Neural progenitor cell (in vitro differentiated cells): ENCODE measurements at regions not wholly inside any gene's neighbourhood (a gene's known extent, or its start where the extent isn't known, plus 50 kb on each side); places are given as distances from the start of the nearest gene placed in this dataset.

ENCODE experiments used
- DNase-seq: peaks from one replicate; pipeline ENCODE4 v3.0.0-alpha.2; 2016; ENCODE audit warnings: low spot score
- H2AFZ ChIP-seq: fragments of 200-600 bp; sonication (generic); replicated peaks from 2 replicates; pipeline ENCODE4 v1.6.1; 2016; ENCODE audit warnings: antibody characterized with exemption
- H3F3A ChIP-seq: fragments of 200-600 bp; sonication (generic); 2 replicates; pipeline ENCODE4 v1.6.1; 2016; ENCODE audit warnings: antibody characterized with exemption, low read depth
- H3K27ac ChIP-seq: fragments of 200-600 bp; sonication (generic); 2 replicates; pipeline ENCODE4 v1.5.1; 2016; ENCODE audit warnings: mild to moderate bottlenecking
- H3K27me3 ChIP-seq: fragments of 200-600 bp; sonication (generic); 2 replicates; pipeline ENCODE4 v1.6.1; 2016; ENCODE audit warnings: mild to moderate bottlenecking, moderate library complexity
- H3K36me3 ChIP-seq: fragments of 200-600 bp; sonication (generic); 2 replicates; pipeline ENCODE4 v1.5.1; 2016
- H3K4me1 ChIP-seq: fragments of 200-600 bp; sonication (generic); 2 replicates; pipeline ENCODE4 v1.6.1; 2016; ENCODE audit warnings: mixed run types
- H3K4me2 ChIP-seq: fragments of 200-600 bp; sonication (generic); 2 replicates; pipeline ENCODE4 v1.6.1; 2016
- H3K4me3 ChIP-seq: fragments of 200-600 bp; sonication (generic); 2 replicates; pipeline ENCODE4 v1.5.1; 2016
- H3K79me2 ChIP-seq: fragments of 200-600 bp; sonication (generic); 2 replicates; pipeline ENCODE4 v1.6.1; 2016; ENCODE audit warnings: low read depth
- H3K9ac ChIP-seq: fragments of 200-600 bp; sonication (generic); 2 replicates; pipeline ENCODE4 v1.6.1; 2016
- H3K9me3 ChIP-seq: fragments of 200-600 bp; sonication (generic); 2 replicates; pipeline ENCODE4 v1.5.1; 2016; ENCODE audit warnings: low read depth
- H4K20me1 ChIP-seq: fragments of 200-600 bp; sonication (generic); 2 replicates; pipeline ENCODE4 v1.6.1; 2016; ENCODE audit warnings: low read depth
- H3K27ac Mint-ChIP-seq: 3 replicates; pipeline ENCODE4 v1.8.0; 2021; ENCODE audit warnings: mixed read lengths
- H3K27me3 Mint-ChIP-seq: 2 replicates; pipeline ENCODE4 v1.8.0; 2022; ENCODE audit warnings: low read depth, mild to moderate bottlenecking, inconsistent platforms, moderate library complexity, mixed read lengths; ENCODE audit not compliant: insufficient read depth
- H3K36me3 Mint-ChIP-seq: 3 replicates; pipeline ENCODE4 v1.8.0; 2021; ENCODE audit warnings: mixed read lengths
- H3K4me1 Mint-ChIP-seq: 3 replicates; pipeline ENCODE4 v1.8.0; 2021; ENCODE audit warnings: mixed read lengths
- H3K4me3 Mint-ChIP-seq: 3 replicates; pipeline ENCODE4 v1.8.0; 2021; ENCODE audit warnings: mild to moderate bottlenecking, moderate library complexity, mixed read lengths
- H3K9me3 Mint-ChIP-seq: 3 replicates; pipeline ENCODE4 v1.8.0; 2020; ENCODE audit warnings: mixed read lengths
- EZH2 ChIP-seq: fragments of 200-600 bp; sonication (generic); IDR thresholded peaks from 2 replicates; pipeline ENCODE4 v1.6.1; 2017; ENCODE audit warnings: antibody characterized with exemption, mild to moderate bottlenecking, moderate library complexity
- EZH2phosphoT487 ChIP-seq: fragments of 200-600 bp; sonication (generic); IDR thresholded peaks from 2 replicates; pipeline ENCODE4 v1.6.1; 2017; ENCODE audit warnings: antibody characterized with exemption
- TF ChIP-seq, protein P1 (sequence below): fragments of 200-600 bp; sonication (generic); IDR thresholded peaks from 2 replicates; pipeline ENCODE4 v1.5.1; 2017; ENCODE audit warnings: antibody characterized with exemption, mild to moderate bottlenecking

DNA sequence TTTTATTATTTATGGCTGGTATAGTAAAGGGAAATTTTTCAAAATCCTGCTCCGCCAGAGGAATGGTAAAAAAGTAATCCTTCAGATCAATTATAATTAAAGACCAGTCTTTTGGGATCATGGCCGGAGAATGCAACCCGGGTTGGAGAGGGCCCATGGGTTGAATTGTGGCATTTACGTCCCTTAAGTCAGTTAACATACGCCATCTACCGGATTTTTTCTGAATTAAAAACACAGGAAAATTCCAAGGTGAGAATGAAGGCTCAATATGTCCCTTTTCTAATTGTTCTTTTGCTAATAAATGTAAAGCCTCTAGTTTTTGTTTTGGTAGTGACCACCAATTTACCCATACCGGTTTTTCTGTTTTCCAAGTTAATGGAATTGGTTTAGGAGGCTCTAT is 602.8 kb downstream of the ALG10 start:
- H3K27ac ChIP-seq: no peak overlapping the region
- no peaks in the 10 kb centered on the region for H3F3A ChIP-seq
- no peaks in the 10 kb centered on the region for H3K4me1 Mint-ChIP-seq
- H3K9me3 ChIP-seq: peaks cover 13% of the 10 kb centered on the region
- DNase-seq: no peak
- H3K27me3 Mint-ChIP-seq: peaks cover 3% of the 10 kb centered on the region
- H3K9ac ChIP-seq: no peak overlapping the region
- no peak overlapping the region for H3K4me3 Mint-ChIP-seq
- no peak overlapping the region for H3K4me3 ChIP-seq
- H2AFZ ChIP-seq: no peak overlapping the region
- no peaks in the 10 kb centered on the region for H4K20me1 ChIP-seq
- H3K79me2 ChIP-seq: no peaks in the 10 kb centered on the region
- no peaks in the 10 kb centered on the region for H3K27me3 ChIP-seq
- no peak overlapping the region for H3K27ac Mint-ChIP-seq
- no peaks in the 10 kb centered on the region for H3K36me3 ChIP-seq
- TF ChIP-seq, protein P1, sequence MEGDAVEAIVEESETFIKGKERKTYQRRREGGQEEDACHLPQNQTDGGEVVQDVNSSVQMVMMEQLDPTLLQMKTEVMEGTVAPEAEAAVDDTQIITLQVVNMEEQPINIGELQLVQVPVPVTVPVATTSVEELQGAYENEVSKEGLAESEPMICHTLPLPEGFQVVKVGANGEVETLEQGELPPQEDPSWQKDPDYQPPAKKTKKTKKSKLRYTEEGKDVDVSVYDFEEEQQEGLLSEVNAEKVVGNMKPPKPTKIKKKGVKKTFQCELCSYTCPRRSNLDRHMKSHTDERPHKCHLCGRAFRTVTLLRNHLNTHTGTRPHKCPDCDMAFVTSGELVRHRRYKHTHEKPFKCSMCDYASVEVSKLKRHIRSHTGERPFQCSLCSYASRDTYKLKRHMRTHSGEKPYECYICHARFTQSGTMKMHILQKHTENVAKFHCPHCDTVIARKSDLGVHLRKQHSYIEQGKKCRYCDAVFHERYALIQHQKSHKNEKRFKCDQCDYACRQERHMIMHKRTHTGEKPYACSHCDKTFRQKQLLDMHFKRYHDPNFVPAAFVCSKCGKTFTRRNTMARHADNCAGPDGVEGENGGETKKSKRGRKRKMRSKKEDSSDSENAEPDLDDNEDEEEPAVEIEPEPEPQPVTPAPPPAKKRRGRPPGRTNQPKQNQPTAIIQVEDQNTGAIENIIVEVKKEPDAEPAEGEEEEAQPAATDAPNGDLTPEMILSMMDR: no peak
- TF ChIP-seq EZH2phosphoT487 (no peak), EZH2 (no peak)
- H3K4me2 ChIP-seq: no peak overlapping the region
- H3K36me3 Mint-ChIP-seq: no peaks in the 10 kb centered on the region
- H3K9me3 Mint-ChIP-seq: peaks cover 56% of the 10 kb centered on the region
- H3K4me1 ChIP-seq: no peaks in the 10 kb centered on the region

DNA sequence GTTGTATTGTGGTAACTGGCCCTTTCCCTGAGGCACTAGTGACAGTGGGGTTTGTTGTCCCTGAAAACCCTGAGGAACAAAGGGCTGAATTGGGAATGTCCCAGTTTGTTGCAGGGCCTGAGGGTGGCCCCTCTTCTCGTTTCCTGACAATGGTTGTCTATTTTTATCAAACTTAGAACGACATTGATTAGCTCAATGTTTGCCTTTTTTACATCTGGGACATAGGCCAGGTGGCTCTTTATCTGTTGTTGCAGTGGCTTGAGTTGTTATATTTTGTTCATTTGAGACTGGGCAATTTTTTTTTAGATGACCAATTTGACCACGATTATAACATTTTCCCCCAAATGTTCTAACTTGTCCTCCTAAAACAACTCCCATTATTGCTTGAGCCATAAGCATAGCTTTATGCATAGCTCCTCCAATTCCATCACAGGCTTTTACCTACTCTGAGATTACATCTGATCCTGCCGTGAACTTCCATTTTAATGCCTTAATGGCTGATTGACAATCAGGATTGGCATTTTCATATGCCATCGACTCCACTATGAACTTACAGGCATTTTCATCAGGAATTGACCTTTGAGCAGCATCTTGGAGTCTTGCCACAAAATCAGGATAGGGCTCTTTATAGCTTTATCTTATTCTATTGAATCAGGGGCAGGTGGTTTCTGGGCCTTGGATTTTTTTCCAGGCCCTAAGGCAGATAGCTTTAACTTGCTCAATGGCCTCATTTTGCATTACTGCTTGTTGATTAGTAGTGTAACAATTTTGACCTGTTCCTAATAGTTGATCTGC is 604.3 kb downstream of the ALG10 start:
- no peak overlapping the region for H2AFZ ChIP-seq
- Mint-ChIP-seq H3K4me1 (no peaks in the 10 kb centered on the region), H3K36me3 (no peaks in the 10 kb centered on the region), H3K27ac (no peak overlapping the region), H3K9me3 (peaks cover 51% of the 10 kb centered on the region), H3K4me3 (no peak overlapping the region), H3K27me3 (peaks cover 3% of the 10 kb centered on the region)
- H3F3A ChIP-seq: no peaks in the 10 kb centered on the region
- DNase-seq: no peak
- no peaks in the 10 kb centered on the region for H3K4me1 ChIP-seq
- H3K36me3 ChIP-seq: no peaks in the 10 kb centered on the region
- H3K9me3 ChIP-seq: peaks cover 13% of the 10 kb centered on the region
- H3K27ac ChIP-seq: no peak overlapping the region
- H3K79me2 ChIP-seq: no peaks in the 10 kb centered on the region
- H3K4me3 ChIP-seq: no peak overlapping the region
- TF ChIP-seq EZH2 (no peak), EZH2phosphoT487 (no peak)
- TF ChIP-seq, protein P1: no peak
- H3K9ac ChIP-seq: no peak overlapping the region
- no peaks in the 10 kb centered on the region for H3K27me3 ChIP-seq
- no peaks in the 10 kb centered on the region for H4K20me1 ChIP-seq
- no peak overlapping the region for H3K4me2 ChIP-seq
